Activated CD8-positive, alpha-beta T cell treated with anti-CD3 and anti-CD28 coated beads, Interleukin-2, amount 10 ng/mL, durations not matched to agents 7 days and 5 days (primary cell): ENCODE measurements at regions not wholly inside any gene's neighbourhood (a gene's known extent, or its start where the extent isn't known, plus 50 kb on each side); places are given as distances from the start of the nearest gene placed in this dataset.
"Not testable (repeated sequence)": the region's sequence is repeated elsewhere in the genome, so short reads cannot be mapped to it uniquely, and the experiment has no call there.

Experiments
- ATAC-seq: fragments of 150-1000 bp; cut with Tn5 transposase; one replicate; pipeline ENCODE4 v1.10.0; 2021; ENCODE audit warnings: moderate library complexity
- CTCF ChIA-PET: fragments of 350-600 bp; sonication (Branson Sonifier 250); formaldehyde crosslinking; loops from one replicate; lab custom pipeline; 2021; ENCODE audit warnings: antibody characterized with exemption; lab: Charles Lee
- POLR2A ChIA-PET: fragments of 350-600 bp; sonication (Branson Sonifier 250); formaldehyde crosslinking; loops from one replicate; lab custom pipeline; 2021; ENCODE audit warnings: antibody characterized with exemption; lab: Charles Lee
- DNase-seq: peaks from one replicate; pipeline ENCODE4 v3.0.0-alpha.2; 2020
- H3K27ac Mint-ChIP-seq: one replicate; pipeline ENCODE4 v1.8.0; 2021; ENCODE audit warnings: mild to moderate bottlenecking, mixed read lengths
- H3K27me3 Mint-ChIP-seq: one replicate; pipeline ENCODE4 v1.8.0; 2021; ENCODE audit warnings: low read depth, mixed read lengths
- H3K36me3 Mint-ChIP-seq: one replicate; pipeline ENCODE4 v1.8.0; 2021; ENCODE audit warnings: low read depth, mixed read lengths
- H3K4me1 Mint-ChIP-seq: one replicate; pipeline ENCODE4 v1.8.0; 2021; ENCODE audit warnings: low read depth, mixed read lengths
- H3K4me3 Mint-ChIP-seq: one replicate; pipeline ENCODE4 v1.8.0; 2021; ENCODE audit warnings: mild to moderate bottlenecking, mixed read lengths
- H3K9me3 Mint-ChIP-seq: one replicate; pipeline ENCODE4 v1.8.0; 2022; ENCODE audit warnings: mixed read lengths; ENCODE audit not compliant: insufficient read depth

GRCh38 chr7:119623427-119623826 is 649.5 kb upstream of the KCND2 start:
- CTCF ChIA-PET: no interaction called here
- H3K27ac Mint-ChIP-seq: no peak overlapping the region
- no peak overlapping the region for H3K4me3 Mint-ChIP-seq
- ATAC-seq: no peak
- H3K36me3 Mint-ChIP-seq: no peaks in the 10 kb centered on the region
- H3K27me3 Mint-ChIP-seq: no peaks in the 10 kb centered on the region
- no peak for DNase-seq
- POLR2A ChIA-PET: no interaction called here
- H3K4me1 Mint-ChIP-seq: no peaks in the 10 kb centered on the region
- H3K9me3 Mint-ChIP-seq: no peaks in the 10 kb centered on the region

GRCh38 chr7:119630406-119630969 is 642.5 kb upstream of the KCND2 start:
- H3K27ac Mint-ChIP-seq: no peak overlapping the region

GRCh38 chr7:119633812-119634211 is 639.2 kb upstream of the KCND2 start:
- H3K4me3 Mint-ChIP-seq, DNase-seq, H3K27ac Mint-ChIP-seq, H3K4me1 Mint-ChIP-seq, ATAC-seq, H3K36me3 Mint-ChIP-seq, POLR2A ChIA-PET, H3K27me3 Mint-ChIP-seq, CTCF ChIA-PET: not testable (repeated sequence)
- peaks cover 16% of the 10 kb centered on the region for H3K9me3 Mint-ChIP-seq

More at GRCh38 chr7:119630406-119630969, 642.5 kb upstream of the KCND2 start:
- Mint-ChIP-seq H3K4me1 (no peaks in the 10 kb centered on the region), H3K4me3 (no peak overlapping the region), H3K36me3 (no peaks in the 10 kb centered on the region), H3K27me3 (no peaks in the 10 kb centered on the region), H3K9me3 (peaks cover 5% of the 10 kb centered on the region)
- no peak for DNase-seq
- no peak for ATAC-seq
- CTCF ChIA-PET: no interaction called here
- POLR2A ChIA-PET: no interaction called here

GRCh38 chr7:119640326-119640725 is 632.6 kb upstream of the KCND2 start:
- POLR2A ChIA-PET: no interaction called here
- no peaks in the 10 kb centered on the region for H3K36me3 Mint-ChIP-seq
- no peaks in the 10 kb centered on the region for H3K27me3 Mint-ChIP-seq
- no peak overlapping the region for H3K27ac Mint-ChIP-seq
- no peaks in the 10 kb centered on the region for H3K4me1 Mint-ChIP-seq
- H3K4me3 Mint-ChIP-seq: no peak overlapping the region
- peaks cover 20% of the 10 kb centered on the region for H3K9me3 Mint-ChIP-seq
- CTCF ChIA-PET: no interaction called here
- no peak for ATAC-seq
- DNase-seq: no peak

- no peak overlapping the region for H3K27ac Mint-ChIP-seq
- H3K9me3 Mint-ChIP-seq: peaks cover 20% of the 10 kb centered on the region
- DNase-seq: no peak
- no peak for ATAC-seq
- H3K4me1 Mint-ChIP-seq: no peaks in the 10 kb centered on the region
- ChIA-PET CTCF (interaction anchor here (0.6 kb wide), 1 partner anchor 46 kb away, joined by 3 read pairs; no protein-coding TSS in a partner anchor), POLR2A (no interaction called here)
- H3K4me3 Mint-ChIP-seq: no peak overlapping the region
- no peaks in the 10 kb centered on the region for H3K36me3 Mint-ChIP-seq
- no peaks in the 10 kb centered on the region for H3K27me3 Mint-ChIP-seq
Measured at GRCh38 chr7:119640861-119641260, 632.1 kb upstream of the KCND2 start.

- Mint-ChIP-seq H3K27me3 (no peaks in the 10 kb centered on the region), H3K4me3 (no peak overlapping the region), H3K36me3 (no peaks in the 10 kb centered on the region), H3K4me1 (no peaks in the 10 kb centered on the region), H3K9me3 (peaks cover 12% of the 10 kb centered on the region), H3K27ac (no peak overlapping the region)
- POLR2A ChIA-PET: no interaction called here
- DNase-seq: no peak
- CTCF ChIA-PET: no interaction called here
- ATAC-seq: no peak
Measured at GRCh38 chr7:119643558-119643957, 629.4 kb upstream of the KCND2 start.

- peaks cover 8% of the 10 kb centered on the region for H3K9me3 Mint-ChIP-seq
- no peaks in the 10 kb centered on the region for H3K4me1 Mint-ChIP-seq
- H3K36me3 Mint-ChIP-seq: no peaks in the 10 kb centered on the region
- ChIA-PET CTCF (no interaction called here), POLR2A (no interaction called here)
- no peaks in the 10 kb centered on the region for H3K27me3 Mint-ChIP-seq
- ATAC-seq (no peak), DNase-seq (no peak)
- H3K27ac Mint-ChIP-seq: no peak overlapping the region
- no peak overlapping the region for H3K4me3 Mint-ChIP-seq
Measured at GRCh38 chr7:119647286-119647685, 625.7 kb upstream of the KCND2 start.

GRCh38 chr7:119648752-119649151 is 624.2 kb upstream of the KCND2 start:
- ATAC-seq, H3K27ac Mint-ChIP-seq, H3K36me3 Mint-ChIP-seq, H3K27me3 Mint-ChIP-seq, H3K4me3 Mint-ChIP-seq, CTCF ChIA-PET, H3K9me3 Mint-ChIP-seq, POLR2A ChIA-PET, DNase-seq, H3K4me1 Mint-ChIP-seq: not testable (repeated sequence)

GRCh38 chr7:119660080-119660479 is 612.9 kb upstream of the KCND2 start:
- DNase-seq: no peak
- no peaks in the 10 kb centered on the region for H3K36me3 Mint-ChIP-seq
- no peaks in the 10 kb centered on the region for H3K4me1 Mint-ChIP-seq
- no peak overlapping the region for H3K27ac Mint-ChIP-seq
- H3K4me3 Mint-ChIP-seq: no peak overlapping the region
- no peaks in the 10 kb centered on the region for H3K27me3 Mint-ChIP-seq
- POLR2A ChIA-PET: no interaction called here
- ATAC-seq: no peak
- H3K9me3 Mint-ChIP-seq: peaks cover 5% of the 10 kb centered on the region
- CTCF ChIA-PET: no interaction called here

GRCh38 chr7:119664601-119665000 is 608.4 kb upstream of the KCND2 start:
- Mint-ChIP-seq H3K27ac (no peak overlapping the region), H3K9me3 (peaks cover 7% of the 10 kb centered on the region), H3K27me3 (no peaks in the 10 kb centered on the region), H3K4me3 (no peak overlapping the region), H3K4me1 (no peaks in the 10 kb centered on the region), H3K36me3 (no peaks in the 10 kb centered on the region)
- CTCF ChIA-PET: no interaction called here
- POLR2A ChIA-PET: no interaction called here
- DNase-seq (no peak), ATAC-seq (no peak)

GRCh38 chr7:119665796-119666195 is 607.2 kb upstream of the KCND2 start:
- ChIA-PET CTCF (no interaction called here), POLR2A (no interaction called here)
- peaks cover 7% of the 10 kb centered on the region for H3K9me3 Mint-ChIP-seq

GRCh38 chr7:119681336-119681735 is 591.6 kb upstream of the KCND2 start:
- H3K4me3 Mint-ChIP-seq: no peak overlapping the region
- no peaks in the 10 kb centered on the region for H3K27me3 Mint-ChIP-seq
- ChIA-PET CTCF (no interaction called here), POLR2A (no interaction called here)
- DNase-seq: no peak
- no peaks in the 10 kb centered on the region for H3K4me1 Mint-ChIP-seq
- H3K9me3 Mint-ChIP-seq: no peaks in the 10 kb centered on the region
- H3K27ac Mint-ChIP-seq: no peak overlapping the region
- ATAC-seq: no peak
- H3K36me3 Mint-ChIP-seq: no peaks in the 10 kb centered on the region

More at GRCh38 chr7:119665796-119666195, 607.2 kb upstream of the KCND2 start:
- Mint-ChIP-seq H3K4me1 (no peaks in the 10 kb centered on the region), H3K4me3 (no peak overlapping the region), H3K27ac (no peak overlapping the region), H3K36me3 (no peaks in the 10 kb centered on the region), H3K27me3 (no peaks in the 10 kb centered on the region)
- DNase-seq (no peak), ATAC-seq (no peak)

GRCh38 chr7:119684763-119685162 is 588.2 kb upstream of the KCND2 start:
- ChIA-PET POLR2A (no interaction called here), CTCF (no interaction called here)
- DNase-seq (no peak), ATAC-seq (no peak)
- no peak overlapping the region for H3K27ac Mint-ChIP-seq
- no peaks in the 10 kb centered on the region for H3K36me3 Mint-ChIP-seq
- H3K9me3 Mint-ChIP-seq: peaks cover 4% of the 10 kb centered on the region
- H3K4me3 Mint-ChIP-seq: no peak overlapping the region
- H3K4me1 Mint-ChIP-seq: no peaks in the 10 kb centered on the region
- no peaks in the 10 kb centered on the region for H3K27me3 Mint-ChIP-seq
